ENCODE measurements at regions not wholly inside any gene's neighbourhood (a gene's known extent, or its start where the extent isn't known, plus 50 kb on each side); places are given as distances from the start of the nearest gene placed in this dataset.

DNA sequence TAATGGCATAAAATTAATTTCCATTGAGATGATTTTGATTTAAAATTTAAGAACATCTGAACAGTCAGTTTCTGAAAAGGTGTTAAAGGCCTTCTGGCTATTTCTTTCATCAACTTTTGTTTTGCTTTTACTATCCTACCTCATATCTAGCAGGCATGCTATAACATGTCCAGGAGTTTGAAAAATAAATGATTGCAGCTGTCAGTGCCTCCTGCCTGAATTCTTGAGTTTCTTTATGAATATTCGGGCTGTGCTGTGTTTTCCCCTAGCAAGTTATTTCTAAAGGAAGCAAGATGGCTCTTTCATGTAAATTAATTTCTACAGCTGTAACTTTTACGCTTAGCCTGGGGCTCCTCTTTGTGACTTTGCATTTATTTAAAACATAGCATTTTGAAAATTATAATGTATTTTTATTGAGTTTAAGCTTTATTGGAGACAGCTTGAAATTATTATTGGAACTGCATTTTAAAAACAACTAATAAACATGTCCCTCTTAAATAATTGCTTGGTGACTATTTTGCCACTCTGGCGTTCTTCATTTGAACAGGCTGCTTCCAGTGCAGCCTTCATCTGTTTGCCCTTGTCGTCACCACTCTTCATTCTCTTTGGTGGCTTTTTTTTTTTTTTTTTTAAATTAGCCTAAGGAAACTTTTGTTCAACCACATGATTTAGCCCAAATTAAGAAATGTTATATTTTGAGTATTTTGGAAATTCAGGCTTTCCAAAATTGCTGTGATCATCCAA is 1083.4 kb upstream of the LRRN3 start:
- H3K4me1 ChIP-seq (replicated peaks): no peaks in the 10 kb centered on the region
- no peak for DNase-seq (ENCODE audit: low spot score)
- no peak overlapping the region for H3K27ac ChIP-seq
- 44% methylated on average over 4 of the region's 4 CpGs for WGBS
- TF ChIP-seq POLR2AphosphoS5 (IDR thresholded peaks at IDR 0.05): no peak
- no peak for TF ChIP-seq POLR2A (IDR thresholded peaks at IDR 0.05)
- TF ChIP-seq, protein P1, sequence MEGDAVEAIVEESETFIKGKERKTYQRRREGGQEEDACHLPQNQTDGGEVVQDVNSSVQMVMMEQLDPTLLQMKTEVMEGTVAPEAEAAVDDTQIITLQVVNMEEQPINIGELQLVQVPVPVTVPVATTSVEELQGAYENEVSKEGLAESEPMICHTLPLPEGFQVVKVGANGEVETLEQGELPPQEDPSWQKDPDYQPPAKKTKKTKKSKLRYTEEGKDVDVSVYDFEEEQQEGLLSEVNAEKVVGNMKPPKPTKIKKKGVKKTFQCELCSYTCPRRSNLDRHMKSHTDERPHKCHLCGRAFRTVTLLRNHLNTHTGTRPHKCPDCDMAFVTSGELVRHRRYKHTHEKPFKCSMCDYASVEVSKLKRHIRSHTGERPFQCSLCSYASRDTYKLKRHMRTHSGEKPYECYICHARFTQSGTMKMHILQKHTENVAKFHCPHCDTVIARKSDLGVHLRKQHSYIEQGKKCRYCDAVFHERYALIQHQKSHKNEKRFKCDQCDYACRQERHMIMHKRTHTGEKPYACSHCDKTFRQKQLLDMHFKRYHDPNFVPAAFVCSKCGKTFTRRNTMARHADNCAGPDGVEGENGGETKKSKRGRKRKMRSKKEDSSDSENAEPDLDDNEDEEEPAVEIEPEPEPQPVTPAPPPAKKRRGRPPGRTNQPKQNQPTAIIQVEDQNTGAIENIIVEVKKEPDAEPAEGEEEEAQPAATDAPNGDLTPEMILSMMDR (IDR thresholded peaks at IDR 0.05): no peak
- no peak overlapping the region for H3K4me3 ChIP-seq
- H3K36me3 ChIP-seq: no peaks in the 10 kb centered on the region
- no peaks in the 10 kb centered on the region for H3K27me3 ChIP-seq (replicated peaks; ENCODE audit: insufficient read depth)
- H3K9me3 ChIP-seq: no peaks in the 10 kb centered on the region
- intact Hi-C loops (cut with DNase I): no loop called here

DNA sequence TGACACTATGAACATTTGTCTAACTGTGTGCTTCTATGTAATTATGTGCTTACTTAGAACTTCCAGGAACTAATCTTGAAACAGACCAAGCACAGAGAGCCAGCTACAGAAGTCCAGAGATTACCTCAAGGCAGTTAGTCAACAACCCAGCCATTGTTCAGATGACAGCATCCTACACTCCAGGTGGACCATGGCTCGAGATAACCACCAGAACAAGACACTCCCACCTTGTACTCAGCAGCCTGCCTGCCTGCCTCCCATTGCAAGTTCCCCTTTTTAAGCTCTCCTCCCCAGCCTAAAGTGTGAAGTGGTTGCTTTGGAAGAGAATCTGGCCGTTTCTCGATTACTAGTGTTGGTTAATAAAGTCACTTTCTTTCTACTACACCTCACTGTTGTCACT is 1080.6 kb upstream of the LRRN3 start:
- intact Hi-C loops (cut with DNase I): no loop called here
- no peak for TF ChIP-seq POLR2A (IDR thresholded peaks at IDR 0.05)
- TF ChIP-seq, protein P1 (IDR thresholded peaks at IDR 0.05): no peak
- TF ChIP-seq POLR2AphosphoS5 (IDR thresholded peaks at IDR 0.05): no peak
- H3K27ac ChIP-seq: no peak overlapping the region
- H3K27me3 ChIP-seq (replicated peaks; ENCODE audit: insufficient read depth): no peaks in the 10 kb centered on the region
- no peak for DNase-seq (ENCODE audit: low spot score)
- WGBS: 83% methylated on average over 3 of the region's 3 CpGs
- H3K4me1 ChIP-seq (replicated peaks): no peaks in the 10 kb centered on the region
- H3K36me3 ChIP-seq: no peaks in the 10 kb centered on the region
- no peaks in the 10 kb centered on the region for H3K9me3 ChIP-seq
- H3K4me3 ChIP-seq: no peak overlapping the region

DNA sequence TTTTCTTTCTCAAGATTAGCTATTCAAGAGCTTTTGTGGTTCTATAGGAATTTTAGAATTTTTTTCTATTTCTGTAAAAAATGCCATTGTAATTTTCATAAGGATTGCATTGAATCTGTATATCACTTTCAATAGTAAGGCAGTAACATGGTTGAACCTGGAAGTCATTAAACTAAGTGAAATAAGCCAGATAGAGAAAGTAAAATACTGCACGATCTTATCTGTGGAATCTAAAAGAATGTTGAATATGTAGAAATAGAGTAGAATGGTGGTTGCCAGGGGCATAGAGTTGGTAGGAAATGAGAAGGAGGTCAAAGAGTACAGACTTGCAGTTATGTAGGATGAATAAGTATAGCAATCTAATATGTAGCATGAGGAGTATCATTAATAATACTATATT is 1073.5 kb upstream of the LRRN3 start:
- Histone ChIP-seq H3K4me1 (replicated peaks) (no peaks in the 10 kb centered on the region), H3K27ac (no peak overlapping the region), H3K4me3 (no peak overlapping the region), H3K9me3 (no peaks in the 10 kb centered on the region), H3K27me3 (replicated peaks; ENCODE audit: insufficient read depth) (no peaks in the 10 kb centered on the region), H3K36me3 (no peaks in the 10 kb centered on the region)
- DNase-seq (ENCODE audit: low spot score): no peak
- TF ChIP-seq POLR2A (IDR thresholded peaks at IDR 0.05) (no peak), POLR2AphosphoS5 (IDR thresholded peaks at IDR 0.05) (no peak)
- TF ChIP-seq, protein P1 (IDR thresholded peaks at IDR 0.05): no peak
- intact Hi-C loops (cut with DNase I): no loop called here
- 57% methylated on average over 1 of the region's 1 CpG for WGBS

DNA sequence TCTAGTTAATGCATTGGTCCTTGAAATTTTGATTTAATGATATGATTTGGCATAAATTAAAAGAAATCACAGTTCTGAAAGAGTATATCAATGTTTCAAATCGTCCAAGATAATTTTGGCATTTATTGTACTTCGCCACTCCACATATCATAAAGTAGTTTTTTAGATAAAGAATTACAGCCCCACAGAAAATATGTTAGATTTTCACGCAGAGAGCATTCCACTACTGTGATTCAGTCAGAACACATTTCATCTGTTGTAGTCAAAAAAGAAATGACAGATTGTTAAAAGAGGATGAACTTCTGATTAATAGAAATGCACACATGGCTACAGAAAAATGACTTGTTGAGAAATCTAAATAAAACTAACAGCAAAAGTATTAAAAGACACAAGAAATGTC is 1063.5 kb upstream of the LRRN3 start:
- no peaks in the 10 kb centered on the region for H3K36me3 ChIP-seq
- no peak for TF ChIP-seq POLR2A (IDR thresholded peaks at IDR 0.05)
- TF ChIP-seq POLR2AphosphoS5 (IDR thresholded peaks at IDR 0.05): no peak
- TF ChIP-seq, protein P1 (IDR thresholded peaks at IDR 0.05): no peak
- H3K4me1 ChIP-seq (replicated peaks): no peaks in the 10 kb centered on the region
- intact Hi-C loops (cut with DNase I): no loop called here
- H3K9me3 ChIP-seq: no peaks in the 10 kb centered on the region
- H3K27ac ChIP-seq: no peak overlapping the region
- 43% methylated on average over 3 of the region's 3 CpGs for WGBS
- no peaks in the 10 kb centered on the region for H3K27me3 ChIP-seq (replicated peaks; ENCODE audit: insufficient read depth)
- no peak overlapping the region for H3K4me3 ChIP-seq
- no peak for DNase-seq (ENCODE audit: low spot score)

DNA sequence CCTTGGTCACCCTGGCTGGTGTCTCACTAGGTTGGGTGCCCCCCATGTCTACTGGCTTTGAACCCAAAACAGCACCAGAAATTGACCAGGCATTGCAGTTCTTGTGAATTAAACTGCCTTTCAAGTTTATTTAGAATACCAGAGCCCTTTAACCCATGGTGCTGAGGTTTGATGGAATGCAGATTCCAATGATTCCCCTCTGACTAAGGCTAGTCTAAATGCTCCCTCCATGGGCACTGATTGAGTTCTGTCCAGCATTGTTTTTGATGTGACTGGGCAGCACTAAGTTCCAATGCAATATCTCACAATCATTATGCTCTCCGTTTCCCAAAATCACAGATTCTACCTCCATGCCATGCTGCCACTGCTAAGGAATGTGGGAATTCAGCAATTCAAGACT is 1047.4 kb upstream of the LRRN3 start:
- Histone ChIP-seq H3K9me3 (no peaks in the 10 kb centered on the region), H3K4me3 (no peak overlapping the region), H3K36me3 (no peaks in the 10 kb centered on the region), H3K4me1 (replicated peaks) (no peaks in the 10 kb centered on the region), H3K27ac (no peak overlapping the region), H3K27me3 (replicated peaks; ENCODE audit: insufficient read depth) (no peaks in the 10 kb centered on the region)
- no peak for DNase-seq (ENCODE audit: low spot score)
- TF ChIP-seq POLR2AphosphoS5 (IDR thresholded peaks at IDR 0.05) (no peak), POLR2A (IDR thresholded peaks at IDR 0.05) (no peak)
- TF ChIP-seq, protein P1 (IDR thresholded peaks at IDR 0.05): no peak
- 96% methylated on average over 1 of the region's 1 CpG for WGBS
- intact Hi-C loops (cut with DNase I): no loop called here
